ENCODE measurements at regions not wholly inside any gene's neighbourhood (a gene's known extent, or its start where the extent isn't known, plus 50 kb on each side); places are given as distances from the start of the nearest gene placed in this dataset.
"Not testable (repeated sequence)": the region's sequence is repeated elsewhere in the genome, so short reads cannot be mapped to it uniquely, and the experiment has no call there.

DNA sequence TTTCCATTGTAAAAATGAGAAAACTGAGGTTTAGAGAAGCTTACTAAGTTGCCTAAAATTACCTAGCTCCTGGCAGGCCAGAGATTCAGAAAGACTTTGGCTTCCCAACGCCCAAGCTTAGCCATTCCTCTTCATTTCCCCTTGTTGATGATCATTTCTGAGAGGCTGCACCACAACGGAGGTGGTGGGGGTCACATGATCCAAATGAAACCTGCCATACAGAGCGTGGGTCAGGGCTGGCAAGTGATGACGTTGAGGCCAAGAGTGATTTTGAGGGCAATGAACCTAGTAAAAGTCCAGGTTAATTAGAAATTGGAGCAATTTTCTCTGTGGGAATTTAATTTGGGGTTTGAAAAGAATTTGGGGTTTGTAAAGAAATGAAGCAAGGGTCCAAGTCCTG lies 109.9 kb downstream of the TMEM182 start:
- no peak for FAIRE-seq
- DNase-seq (ENCODE audit: insufficient read length, low spot score): no peak

DNA sequence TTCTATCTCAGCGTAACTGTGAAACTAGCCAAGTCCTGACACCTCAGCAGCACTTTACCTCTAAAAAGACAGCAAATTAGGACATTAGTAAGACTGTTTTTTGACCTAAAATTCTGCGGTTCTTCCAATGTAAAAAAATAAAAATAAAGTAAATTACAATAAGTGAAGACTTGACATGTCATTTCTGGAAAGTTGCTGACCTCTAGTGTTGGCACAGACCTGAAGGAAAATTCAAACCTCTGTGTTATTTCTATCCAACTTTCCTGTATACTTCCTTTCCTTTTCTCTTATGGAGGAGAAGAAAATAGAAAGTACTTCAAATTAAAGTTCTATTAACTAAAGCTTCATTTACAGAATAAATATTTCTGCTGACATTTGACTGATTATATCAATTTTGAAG lies 110.6 kb downstream of the TMEM182 start:
- FAIRE-seq: no peak
- DNase-seq (ENCODE audit: insufficient read length, low spot score): no peak

DNA sequence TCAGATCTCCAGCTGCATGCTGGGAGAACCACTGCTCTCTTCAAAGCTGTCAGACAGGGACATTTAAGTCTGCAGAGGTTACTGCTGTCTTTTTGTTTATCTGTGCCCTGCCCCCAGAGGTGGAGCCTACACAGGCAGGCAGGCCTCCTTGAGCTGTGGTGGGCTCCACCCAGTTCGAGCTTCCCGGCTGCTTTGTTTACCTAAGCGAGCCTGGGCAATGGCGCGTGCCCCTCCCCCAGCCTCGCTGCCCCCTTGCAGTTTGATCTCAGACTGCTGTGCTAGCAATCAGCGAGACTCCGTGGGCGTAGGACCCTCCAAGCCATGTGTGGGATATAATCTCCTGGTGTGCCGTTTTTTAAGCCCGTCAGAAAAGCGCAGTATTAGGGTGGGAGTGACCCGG lies 117.7 kb downstream of the TMEM182 start:
- not testable (repeated sequence) for FAIRE-seq; DNase-seq (ENCODE audit: insufficient read length, low spot score)

DNA sequence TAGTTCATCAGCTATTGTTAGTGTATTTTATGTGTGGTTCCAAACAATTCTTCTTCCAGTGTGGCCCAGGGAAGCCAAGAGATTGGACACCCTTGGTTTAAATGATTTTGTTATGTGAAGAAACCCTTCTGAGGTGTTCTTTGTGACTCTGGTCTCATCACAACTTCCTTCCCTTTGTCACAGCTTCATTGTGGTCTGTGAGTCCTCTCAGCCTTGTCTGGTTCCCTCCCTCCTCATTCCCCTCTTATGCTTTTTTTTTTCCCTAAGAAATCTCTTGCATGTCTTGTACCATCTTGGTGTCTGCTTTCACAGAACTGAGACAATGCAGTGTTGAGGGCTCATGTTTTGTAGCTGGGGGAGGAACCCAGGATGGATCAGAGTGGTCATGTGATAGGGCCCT lies 118.9 kb downstream of the TMEM182 start:
- FAIRE-seq (no peak), DNase-seq (ENCODE audit: insufficient read length, low spot score) (no peak)

DNA sequence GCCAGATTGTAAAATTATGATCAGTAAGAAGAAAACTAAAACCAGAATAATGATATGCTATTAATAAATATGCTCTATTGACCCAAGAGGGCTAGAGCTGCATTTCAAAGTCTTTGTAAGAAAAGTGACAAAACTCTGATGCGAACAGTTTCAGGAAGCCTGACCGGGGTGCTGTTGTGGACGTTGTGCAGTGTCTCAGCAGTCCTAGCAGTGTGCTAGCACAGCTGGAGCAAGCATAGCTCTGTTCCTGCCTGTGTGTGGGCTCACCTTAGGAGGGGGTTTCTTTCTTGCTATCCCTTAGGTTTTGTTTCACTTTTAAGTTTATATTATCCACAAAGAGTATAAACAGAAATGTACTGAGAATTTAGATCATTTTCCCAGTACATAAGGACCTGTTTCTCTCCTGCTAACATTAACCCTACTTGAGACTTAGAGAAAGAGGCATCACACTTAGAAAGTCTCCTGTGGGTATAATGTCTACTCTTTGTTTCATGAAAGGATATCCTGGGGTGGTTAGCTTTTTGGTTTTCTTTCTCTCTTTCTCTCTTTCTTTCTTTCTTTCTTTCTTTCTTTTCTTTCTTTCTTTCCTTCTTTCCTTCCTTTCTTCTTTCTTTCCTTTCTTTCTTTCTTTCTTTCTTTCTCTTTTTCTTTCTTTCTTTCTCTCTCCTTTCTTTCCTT lies 124.5 kb downstream of the TMEM182 start:
- DNase-seq (ENCODE audit: insufficient read length, low spot score) (no peak), FAIRE-seq (no peak)

DNA sequence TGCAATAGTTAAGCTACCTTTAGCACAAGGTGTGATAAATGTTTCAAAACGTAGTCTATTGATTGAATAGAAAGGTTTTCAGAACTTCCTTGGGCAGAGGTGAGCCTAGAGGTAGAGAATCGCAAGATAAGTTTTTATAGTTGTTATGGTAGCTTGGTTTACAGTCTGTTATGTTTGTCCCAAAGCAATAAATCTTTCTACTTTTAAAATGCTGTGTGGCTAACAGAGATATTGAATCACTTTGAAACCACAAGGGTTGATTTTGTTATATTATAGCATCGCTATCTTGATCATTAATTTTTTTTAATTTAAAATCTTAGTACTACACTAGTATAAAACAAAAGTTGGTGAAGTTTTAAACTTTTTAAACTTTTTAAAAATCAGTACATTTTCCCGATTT lies 126.7 kb downstream of the TMEM182 start:
- FAIRE-seq (no peak), DNase-seq (ENCODE audit: insufficient read length, low spot score) (no peak)

DNA sequence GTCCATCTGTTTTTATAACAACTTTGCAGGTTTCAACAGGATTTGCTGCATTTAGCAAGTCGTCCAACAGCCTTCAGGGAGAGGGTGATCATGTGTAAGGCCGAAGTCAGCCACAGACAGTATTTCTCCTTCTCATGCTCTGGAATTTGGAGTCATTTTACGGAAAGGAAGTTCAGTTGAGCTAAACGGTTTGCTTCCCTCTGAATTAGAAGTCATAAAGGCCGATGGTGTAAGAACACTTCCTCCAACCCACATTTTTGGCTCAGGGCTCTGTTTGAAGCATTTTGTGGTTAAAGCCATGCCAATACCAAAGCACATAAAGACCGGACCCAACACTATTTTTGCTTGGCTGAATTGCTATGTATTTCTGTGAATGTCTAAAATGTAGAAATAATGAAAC lies 129.5 kb downstream of the TMEM182 start:
- FAIRE-seq (no peak), DNase-seq (ENCODE audit: insufficient read length, low spot score) (no peak)

DNA sequence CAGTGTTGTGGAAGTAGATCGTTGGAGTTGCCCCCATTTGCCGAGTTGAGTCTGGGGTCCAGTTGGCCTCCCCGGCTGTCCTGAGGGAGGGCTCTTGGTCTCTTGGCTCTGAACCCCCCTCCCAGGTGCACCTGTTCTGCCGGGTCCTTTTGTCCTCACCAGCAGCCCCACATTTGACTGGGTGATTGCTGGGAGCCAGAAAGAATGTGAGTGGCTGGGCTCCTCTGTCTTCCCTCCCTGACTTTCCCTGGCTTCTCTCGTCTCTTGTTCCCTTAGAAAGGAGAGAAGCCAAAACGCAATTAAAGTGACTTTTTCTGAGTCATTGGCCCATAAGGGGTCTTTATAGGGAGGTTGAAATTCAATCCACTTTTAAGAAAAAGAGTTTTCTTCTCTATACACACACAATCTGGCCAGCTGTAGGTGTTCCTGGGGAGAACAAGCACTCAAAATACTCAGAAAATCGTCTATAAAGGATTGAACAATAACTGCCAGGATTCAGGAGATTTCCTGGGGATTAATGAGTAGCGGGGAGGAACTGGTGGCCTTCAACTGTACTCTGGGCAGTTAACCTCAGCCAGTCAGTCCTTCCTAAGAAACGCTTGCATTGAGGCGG lies 131.0 kb downstream of the TMEM182 start:
- DNase-seq (ENCODE audit: insufficient read length, low spot score) (no peak), FAIRE-seq (no peak)

DNA sequence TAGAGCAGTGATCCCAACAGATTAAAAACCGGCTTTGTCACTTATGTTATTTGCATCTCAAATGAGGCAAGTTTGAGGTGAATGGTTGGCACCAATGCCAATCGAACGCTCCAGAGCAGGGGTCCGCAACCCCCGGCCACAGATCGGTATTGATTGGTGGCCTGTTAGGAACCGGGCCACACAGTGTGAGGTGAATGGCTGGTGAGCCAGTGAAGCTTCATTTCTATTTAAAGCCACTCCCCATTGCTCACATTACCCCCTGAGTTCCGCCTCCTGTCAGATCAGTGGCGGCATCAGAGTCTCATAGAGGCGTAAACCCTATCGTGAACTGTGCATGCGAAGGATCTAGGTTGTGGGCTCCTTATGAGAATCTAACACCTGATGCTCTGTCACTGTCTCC lies 132.0 kb downstream of the TMEM182 start:
- no peak for DNase-seq (ENCODE audit: insufficient read length, low spot score)
- no peak for FAIRE-seq

DNA sequence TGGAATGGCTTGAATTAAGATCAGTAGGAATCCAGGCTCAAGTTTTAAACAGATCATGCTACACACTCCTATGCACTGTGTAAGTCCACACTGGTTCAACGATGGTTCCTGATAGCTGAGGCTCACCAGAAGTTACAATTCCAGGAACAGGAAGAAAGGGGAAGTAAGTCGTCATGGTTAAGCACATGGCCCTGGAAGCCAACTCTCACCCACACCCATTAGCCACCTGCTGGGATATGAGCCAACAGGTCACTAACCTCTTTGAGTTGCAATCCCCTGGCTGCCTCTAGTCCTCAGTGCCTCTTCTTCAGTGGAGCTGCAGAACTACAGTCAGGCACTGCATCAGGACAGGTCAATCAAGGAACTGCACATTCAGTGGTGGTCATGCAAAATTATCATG lies 133.5 kb downstream of the TMEM182 start:
- DNase-seq (ENCODE audit: insufficient read length, low spot score): no peak
- FAIRE-seq: no peak

DNA sequence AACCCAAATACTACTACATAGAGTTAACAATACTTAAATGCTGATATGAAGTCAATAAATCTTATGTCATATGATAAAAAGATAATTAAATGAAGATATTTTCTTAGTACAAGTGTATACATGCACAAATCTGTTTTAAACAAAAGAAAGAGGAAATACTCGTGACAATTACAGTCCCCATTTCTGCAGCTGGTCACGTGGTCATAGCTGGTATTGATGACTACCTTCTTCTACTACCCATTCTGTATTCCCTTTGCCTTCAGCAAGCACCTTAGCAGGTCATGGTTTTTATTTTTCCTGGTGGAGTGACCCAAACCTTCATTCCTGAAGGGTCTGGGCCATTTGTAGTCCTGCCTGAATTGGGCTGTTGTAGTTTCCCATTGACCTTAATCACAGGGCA lies 147.4 kb downstream of the TMEM182 start:
- DNase-seq (ENCODE audit: insufficient read length, low spot score); FAIRE-seq: not testable (repeated sequence)

DNA sequence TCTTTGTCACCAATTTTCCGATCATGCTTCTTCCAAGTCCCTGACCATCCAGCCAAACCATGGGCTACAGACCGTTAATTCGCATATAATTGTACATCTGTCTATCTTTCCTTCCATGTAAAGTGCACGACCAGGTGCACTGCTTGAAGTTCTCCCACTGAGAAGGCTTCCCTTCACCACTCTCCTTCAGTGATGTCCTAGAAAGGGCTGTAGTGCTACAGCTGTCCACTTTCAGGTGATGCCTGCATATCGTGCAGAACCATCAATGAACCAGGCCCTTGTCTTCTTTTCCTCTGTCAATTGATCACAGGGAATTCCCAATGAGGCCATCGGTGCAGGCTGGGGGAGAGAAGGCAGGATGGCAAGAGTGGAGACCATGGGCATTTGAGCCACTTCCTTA lies 148.9 kb downstream of the TMEM182 start:
- DNase-seq (ENCODE audit: insufficient read length, low spot score) (no peak), FAIRE-seq (no peak)

DNA sequence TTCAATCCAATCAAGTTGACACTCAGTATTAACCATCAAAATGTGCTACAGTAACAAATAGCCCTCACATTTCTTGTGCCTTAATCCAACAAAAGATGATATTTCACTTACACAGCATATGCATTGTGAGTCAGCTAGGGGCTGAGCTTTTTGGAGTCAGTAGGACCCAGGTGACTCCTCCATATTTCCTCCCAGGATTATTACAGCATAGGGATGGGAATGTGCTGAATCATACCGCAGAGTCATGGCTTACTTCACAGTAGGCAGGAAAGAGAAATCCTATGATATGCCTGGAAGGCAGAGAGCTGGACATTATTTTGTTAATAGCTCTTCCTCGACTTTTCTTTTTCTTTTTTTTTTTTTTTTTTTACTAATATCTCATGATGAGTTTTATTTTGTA lies 153.3 kb downstream of the TMEM182 start:
- FAIRE-seq (no peak), DNase-seq (ENCODE audit: insufficient read length, low spot score) (no peak)

DNA sequence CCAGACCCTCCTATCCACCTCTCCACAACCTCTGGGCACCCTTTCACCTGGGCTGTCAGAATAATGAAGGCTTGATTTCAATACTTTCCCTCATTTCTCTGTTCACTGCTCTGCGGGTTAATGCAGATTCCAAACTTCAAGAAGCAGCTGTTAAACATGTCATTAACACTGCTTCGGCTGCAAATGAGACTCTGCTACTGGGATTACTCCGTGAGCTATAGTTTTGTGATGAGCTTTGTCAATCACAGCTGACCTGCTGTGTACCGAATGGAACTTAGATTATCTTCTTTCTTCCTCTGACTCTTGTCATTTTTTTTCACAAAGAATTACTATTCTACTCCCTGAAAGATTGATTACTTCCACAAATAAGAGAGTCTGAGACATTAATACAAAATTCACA lies 160.5 kb downstream of the TMEM182 start:
- FAIRE-seq: no peak

DNA sequence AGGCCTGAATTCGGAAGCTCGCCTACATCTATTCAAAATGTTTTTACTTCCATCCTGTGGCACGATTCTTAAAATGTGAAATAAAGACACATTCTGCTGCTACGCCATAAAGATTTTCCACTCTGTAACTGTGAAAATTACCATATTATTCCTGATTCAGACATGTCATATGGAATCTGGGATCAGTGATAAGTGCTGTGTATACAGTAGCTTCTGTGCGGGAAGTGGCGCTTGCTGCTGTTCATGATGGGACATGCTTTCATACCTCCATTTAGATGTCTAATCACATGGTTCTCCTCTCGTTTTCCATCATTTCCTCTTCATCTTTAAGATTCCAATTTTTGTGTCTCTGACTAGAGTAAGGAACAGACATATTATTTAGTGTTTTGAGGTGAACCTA lies 163.2 kb downstream of the TMEM182 start:
- FAIRE-seq (no peak), DNase-seq (ENCODE audit: insufficient read length, low spot score) (no peak)

More for the DNA sequence above, 160.5 kb downstream of the TMEM182 start:
- no peak for DNase-seq (ENCODE audit: insufficient read length, low spot score)

DNA sequence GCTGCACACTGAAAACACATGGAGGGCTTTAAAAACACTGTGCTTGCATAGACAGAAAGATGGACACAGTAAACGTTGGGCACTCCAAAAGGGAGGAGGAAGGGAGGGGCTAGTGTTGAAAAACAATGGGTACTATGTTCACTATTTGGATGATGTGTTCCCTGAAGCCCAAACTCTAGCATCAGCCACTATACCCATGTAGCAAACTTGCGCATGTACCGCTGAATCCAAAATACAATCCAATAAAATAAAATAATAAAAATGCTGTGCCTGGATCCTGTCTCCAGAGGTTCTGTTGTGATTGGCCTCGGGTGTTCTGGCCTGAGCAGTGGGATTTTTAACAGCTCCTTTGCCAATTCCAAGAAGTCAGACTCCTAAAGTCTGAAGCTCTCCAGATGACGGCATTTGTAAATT lies 166.0 kb downstream of the TMEM182 start:
- DNase-seq (ENCODE audit: insufficient read length, low spot score): no peak
- no peak for FAIRE-seq

DNA sequence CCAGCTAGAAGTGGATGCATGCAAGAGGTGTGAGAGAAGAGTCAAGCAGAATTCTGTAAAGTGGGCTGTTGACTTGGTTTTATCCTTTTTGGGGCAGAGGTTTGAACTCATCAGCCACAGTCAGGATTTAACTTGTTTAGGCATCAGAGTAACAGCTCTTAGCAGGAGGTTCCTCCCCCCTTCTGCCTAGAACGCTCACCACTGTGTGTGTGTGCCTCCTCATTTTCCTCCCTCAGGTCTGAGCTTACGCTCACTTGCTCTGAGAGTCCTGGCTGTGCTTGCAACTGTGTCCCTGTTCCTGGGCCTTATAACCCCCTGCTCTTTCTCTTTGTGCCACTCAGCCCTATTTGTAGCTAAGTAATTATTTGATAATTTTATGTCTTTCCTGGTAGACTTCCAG lies 167.9 kb downstream of the TMEM182 start:
- FAIRE-seq (no peak), DNase-seq (ENCODE audit: insufficient read length, low spot score) (no peak)

DNA sequence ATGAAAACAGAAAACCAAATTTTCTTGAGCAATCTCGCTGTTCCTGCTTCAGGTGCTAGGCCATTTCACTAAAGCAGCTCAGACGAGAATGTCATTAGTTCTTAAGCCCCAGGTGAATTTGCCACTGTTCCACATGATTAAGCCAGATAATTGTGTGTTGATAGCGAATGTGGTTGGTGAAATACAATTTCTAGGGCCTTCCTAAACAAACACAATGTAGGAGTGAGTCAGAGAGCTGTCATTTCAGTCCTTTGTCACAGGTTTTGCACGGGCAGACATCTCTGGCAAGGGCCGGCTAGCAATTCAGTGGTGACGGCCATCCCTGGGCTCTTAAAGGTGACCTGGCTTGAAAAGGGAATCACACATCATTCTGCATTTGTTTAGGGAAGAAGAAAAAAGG lies 170.7 kb downstream of the TMEM182 start:
- FAIRE-seq: no peak
- no peak for DNase-seq (ENCODE audit: insufficient read length, low spot score)

DNA sequence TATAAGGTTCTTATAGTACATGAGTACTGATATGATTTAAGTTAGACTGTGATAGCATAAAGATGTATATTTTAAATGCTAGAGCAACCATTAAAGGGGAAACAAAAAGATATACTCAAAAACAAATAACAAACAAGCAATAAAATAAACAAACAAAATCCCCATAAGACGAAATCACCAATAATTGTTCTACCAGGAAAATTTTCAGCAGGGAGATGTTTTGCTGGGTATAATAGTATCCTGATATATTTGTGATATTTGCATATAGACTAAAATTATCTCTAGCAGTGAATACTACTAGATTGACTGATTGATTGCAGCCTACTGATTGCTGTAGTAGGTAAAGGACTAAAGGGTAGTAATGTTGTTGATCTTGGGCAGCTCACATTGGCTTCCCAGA lies 177.4 kb downstream of the TMEM182 start:
- FAIRE-seq (no peak), DNase-seq (ENCODE audit: insufficient read length, low spot score) (no peak)

DNA sequence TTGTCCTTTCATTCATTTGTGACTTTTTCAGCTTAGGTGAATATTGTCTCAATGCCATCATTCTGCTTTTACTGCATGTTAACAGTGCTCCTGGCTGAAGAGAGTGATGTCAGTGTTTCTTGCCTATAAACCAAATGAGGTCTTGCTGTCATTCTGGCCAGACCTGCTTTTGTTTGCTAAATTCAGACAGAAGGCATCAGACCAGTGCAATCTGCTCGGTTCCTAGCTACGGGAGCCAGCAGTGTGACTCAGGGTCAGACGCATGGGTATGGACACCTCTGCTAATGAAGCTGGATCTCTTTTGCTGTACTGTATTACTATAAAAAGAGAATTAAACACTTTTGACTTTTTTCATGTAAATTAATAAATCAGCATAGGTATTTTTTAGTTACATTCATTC lies 178.9 kb downstream of the TMEM182 start:
- no peak for FAIRE-seq
- DNase-seq (ENCODE audit: insufficient read length, low spot score): no peak

DNA sequence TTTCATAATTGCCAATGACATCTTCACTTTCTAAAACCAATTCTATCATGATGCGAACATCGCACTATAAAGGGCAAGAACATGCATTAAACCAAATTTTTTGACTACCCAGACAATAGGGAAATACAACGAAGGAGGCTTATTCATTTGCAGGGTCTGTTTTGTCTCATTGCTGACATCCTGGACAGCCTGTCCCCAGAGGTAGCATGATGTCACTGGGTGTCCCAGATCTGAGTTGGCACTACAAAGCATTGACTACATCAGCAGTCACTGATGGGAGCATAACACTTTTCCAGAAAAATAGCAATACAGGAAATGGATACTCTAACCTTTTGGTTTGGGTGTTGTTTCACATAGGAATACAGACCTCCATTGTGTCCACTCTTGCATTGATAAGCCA lies 180.3 kb downstream of the TMEM182 start:
- DNase-seq (ENCODE audit: insufficient read length, low spot score) (no peak), FAIRE-seq (no peak)

DNA sequence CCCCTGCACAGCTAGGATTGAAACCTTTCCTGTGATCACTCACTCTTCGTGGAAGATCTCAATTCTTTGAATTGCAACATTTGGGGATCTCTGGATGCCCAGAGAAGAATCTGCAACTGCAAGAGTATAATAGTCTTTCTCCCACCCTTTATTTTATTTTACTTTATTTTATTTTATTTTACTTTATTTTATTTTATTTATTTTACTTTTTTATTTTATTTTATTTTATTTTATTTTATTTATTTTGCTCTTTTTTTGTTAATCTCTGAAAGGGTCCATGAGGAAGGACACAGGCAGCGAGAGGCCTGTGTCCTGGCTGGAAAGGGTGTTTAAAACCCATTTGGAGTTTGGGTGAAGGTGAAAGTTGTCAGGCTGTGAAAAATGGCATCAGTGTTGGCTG lies 181.4 kb downstream of the TMEM182 start:
- no peak for FAIRE-seq
- no peak for DNase-seq (ENCODE audit: insufficient read length, low spot score)
